Retinal pigment epithelial cell (primary cell): ENCODE measurements at regions not wholly inside any gene's neighbourhood (a gene's known extent, or its start where the extent isn't known, plus 50 kb on each side); places are given as distances from the start of the nearest gene placed in this dataset.
A peak's percentile ranks its signal among the peaks of the same experiment; 100 is the strongest.

ENCODE experiments used
- DNase-seq: peaks from one replicate; pipeline ENCODE4 v3.0.0-alpha.2; 2010; ENCODE audit warnings: low read depth
- H3K4me3 ChIP-seq: 2 replicates; pipeline ENCODE4 v1.5.1; 2011; ENCODE audit warnings: mild to moderate bottlenecking, low read length, control low read depth, moderate library complexity
- TF ChIP-seq, protein P1 (sequence below): conservative IDR thresholded peaks from 2 replicates; pipeline ENCODE4 v1.5.1; 2011; ENCODE audit warnings: low read depth, low read length, control low read depth, inconsistent platforms

DNA sequence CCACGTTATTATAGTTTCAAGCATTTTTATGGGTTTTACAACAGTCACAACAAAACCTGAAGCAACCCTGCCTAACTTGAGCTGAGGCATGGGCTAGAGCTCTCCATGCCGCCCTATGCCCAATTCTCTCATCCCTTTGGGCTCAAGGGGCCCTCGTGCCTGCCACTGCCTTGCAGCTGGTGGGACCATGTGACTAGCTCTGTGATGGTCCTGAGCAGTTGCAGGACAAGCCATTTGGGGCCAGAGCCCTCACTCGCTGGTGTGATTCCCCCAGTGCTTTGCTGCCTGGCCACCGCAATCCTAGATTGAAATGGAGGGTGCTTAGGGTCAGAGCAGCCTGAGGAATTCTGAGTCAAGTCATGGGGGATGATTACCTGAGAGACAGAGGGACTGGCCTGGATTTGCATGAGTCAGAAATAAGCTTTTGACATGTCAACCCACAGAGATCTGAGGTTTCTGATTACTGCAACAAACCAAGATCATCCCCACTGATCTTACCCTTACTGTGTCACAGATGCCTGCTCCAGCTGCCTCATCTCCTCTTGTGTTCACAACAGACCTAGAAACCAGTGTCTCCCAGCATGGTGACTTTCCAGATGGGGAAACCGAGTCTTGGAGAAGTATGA is 323.7 kb downstream of the BRD1 start:
- DNase-seq, result no peak
- no peak overlapping the region for H3K4me3 ChIP-seq
- TF ChIP-seq, protein P1, sequence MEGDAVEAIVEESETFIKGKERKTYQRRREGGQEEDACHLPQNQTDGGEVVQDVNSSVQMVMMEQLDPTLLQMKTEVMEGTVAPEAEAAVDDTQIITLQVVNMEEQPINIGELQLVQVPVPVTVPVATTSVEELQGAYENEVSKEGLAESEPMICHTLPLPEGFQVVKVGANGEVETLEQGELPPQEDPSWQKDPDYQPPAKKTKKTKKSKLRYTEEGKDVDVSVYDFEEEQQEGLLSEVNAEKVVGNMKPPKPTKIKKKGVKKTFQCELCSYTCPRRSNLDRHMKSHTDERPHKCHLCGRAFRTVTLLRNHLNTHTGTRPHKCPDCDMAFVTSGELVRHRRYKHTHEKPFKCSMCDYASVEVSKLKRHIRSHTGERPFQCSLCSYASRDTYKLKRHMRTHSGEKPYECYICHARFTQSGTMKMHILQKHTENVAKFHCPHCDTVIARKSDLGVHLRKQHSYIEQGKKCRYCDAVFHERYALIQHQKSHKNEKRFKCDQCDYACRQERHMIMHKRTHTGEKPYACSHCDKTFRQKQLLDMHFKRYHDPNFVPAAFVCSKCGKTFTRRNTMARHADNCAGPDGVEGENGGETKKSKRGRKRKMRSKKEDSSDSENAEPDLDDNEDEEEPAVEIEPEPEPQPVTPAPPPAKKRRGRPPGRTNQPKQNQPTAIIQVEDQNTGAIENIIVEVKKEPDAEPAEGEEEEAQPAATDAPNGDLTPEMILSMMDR, result no peak

DNA sequence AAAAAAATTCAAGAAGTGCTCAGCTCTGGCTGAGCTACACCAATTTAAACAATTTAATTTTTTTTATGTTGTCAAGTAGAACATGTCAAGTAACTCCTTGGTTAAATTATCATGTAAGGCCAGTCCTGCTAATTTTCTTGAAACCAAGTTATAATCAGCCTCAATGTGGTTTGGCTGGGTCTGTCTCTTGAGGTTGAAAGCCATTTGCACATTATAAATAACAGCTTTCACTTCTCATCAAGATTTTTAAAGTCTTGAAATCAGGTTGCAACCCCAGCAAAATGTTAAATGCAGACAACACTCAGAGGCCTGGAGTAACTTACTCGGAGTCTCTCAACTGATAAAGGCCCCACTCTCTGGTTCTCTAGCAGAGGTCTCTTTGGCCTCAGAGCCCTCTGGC is 324.4 kb downstream of the BRD1 start:
- no peak overlapping the region for H3K4me3 ChIP-seq
- TF ChIP-seq, protein P1, result no peak
- no peak for DNase-seq

DNA sequence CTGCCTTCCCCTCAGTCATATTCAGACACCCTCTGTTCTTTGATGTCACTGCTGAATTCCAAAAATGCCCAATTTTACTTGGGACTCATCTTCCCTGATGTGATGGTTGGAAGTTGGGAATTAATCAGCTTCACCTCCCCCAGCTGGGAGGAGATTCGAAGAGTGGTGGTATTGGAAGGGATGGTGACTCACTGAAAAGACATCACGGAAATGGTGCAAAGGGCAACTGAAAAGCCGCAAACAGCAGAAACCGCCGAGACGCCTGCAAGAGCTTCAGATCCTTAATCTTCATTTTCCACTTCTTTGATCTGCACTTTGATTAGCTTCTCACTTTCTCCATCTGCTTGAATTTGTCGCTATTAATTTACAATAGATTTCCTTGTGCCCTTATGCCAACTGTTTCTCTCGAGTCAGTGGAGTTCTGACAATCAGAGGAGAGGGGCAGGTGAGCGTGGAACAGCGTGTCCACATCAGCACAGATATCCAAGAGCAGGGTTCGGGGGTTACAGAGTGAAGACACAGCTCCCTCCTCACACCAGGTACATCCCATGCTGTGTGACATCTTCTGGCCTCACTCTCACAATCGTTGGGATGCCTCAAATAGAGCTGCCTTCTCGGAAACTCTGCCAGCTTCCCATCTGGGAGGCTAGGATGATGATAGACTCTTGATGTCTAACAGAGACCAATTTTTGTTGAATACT is 325.4 kb downstream of the BRD1 start:
- TF ChIP-seq, protein P1, result no peak
- peak; percentile 13 for DNase-seq
- no peak overlapping the region for H3K4me3 ChIP-seq

DNA sequence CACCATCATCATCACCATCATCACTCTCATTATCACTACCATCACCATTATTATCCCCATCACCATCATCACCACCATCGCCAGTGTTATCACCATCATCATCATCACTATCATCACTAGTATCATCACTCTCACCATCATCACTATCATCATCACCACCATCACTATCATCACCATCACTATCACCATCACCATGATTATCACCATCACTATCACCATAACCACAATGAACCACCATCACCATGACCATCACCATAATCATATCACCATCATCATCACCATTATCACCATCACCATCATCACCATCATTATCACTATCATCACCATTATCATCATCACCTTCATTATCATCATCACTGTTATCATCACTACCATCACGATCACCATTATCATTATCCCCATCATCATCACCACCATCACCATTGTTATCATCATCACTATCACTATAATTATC is 326.7 kb downstream of the BRD1 start:
- TF ChIP-seq, protein P1, result no peak
- H3K4me3 ChIP-seq, result no peak overlapping the region
- no peak for DNase-seq

DNA sequence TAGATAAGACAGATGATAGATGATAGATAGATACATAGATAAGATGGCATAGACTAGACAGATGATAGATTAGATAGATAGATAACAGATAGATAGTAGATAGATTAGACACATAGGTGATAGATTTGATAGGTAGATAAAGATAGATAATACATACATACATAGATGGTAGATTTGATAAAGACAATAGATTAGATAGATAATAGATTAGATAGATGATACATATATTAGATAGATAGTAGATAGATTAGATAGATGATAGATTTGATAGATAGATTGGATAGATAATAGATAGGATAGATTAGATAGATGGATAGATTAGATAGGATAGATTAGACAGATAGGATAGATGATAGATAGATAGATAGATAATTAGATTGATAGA is 327.6 kb downstream of the BRD1 start:
- TF ChIP-seq, protein P1, result no peak
- no peak overlapping the region for H3K4me3 ChIP-seq
- DNase-seq, result no peak

DNA sequence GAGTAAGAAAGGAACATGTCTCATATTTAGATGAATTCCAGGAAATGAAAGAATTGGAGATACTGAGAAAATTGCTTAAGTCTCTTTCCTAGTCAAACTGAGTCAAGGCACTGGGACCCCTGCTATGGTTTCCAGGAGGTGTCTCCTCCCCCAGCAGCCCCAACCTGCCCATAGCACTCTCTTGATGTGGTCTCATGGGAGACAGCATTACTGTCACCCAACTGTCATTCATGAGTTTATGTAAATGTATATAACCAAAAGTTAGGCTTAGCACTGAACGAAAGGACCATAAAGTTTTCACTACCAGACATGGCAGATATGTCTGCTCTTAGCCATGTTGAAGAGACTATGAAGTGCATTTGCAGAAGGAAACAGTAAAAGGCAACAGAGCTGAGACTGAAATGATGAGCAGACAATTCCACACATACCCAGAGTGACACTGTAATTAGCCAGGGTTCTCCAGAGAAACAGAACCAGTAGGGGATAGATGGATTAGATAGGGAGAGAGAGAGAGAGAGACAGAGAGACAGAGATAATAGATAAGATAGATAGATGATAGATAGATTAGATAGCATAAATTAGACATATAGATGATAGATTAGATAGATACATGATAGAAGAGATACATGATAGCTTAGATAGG is 328.1 kb downstream of the BRD1 start:
- no peak overlapping the region for H3K4me3 ChIP-seq
- DNase-seq, result no peak
- TF ChIP-seq, protein P1, result no peak

DNA sequence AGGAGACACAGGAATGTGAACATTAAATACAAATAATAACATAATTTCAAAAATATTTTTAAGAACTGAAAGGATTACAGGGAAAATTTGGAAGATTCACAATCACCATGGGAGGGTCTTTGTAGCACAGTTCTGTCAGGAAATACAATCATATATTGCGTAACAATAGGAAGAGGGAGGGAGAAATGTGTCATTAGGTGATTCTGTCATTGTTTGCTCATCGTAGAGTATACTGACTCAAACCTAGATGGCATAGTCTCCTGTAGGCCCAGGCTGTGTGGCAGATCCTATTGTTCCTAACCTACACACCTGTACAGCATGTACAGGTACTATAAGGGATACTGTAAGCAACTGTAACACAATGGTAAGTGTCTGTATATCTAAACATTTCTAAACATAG is 330.4 kb downstream of the BRD1 start:
- H3K4me3 ChIP-seq, result no peak overlapping the region
- no peak for DNase-seq
- TF ChIP-seq, protein P1, result no peak
